ENCODE measurements at regions not wholly inside any gene's neighbourhood (a gene's known extent, or its start where the extent isn't known, plus 50 kb on each side); places are given as distances from the start of the nearest gene placed in this dataset.
A peak's percentile ranks its signal among the peaks of the same experiment; 100 is the strongest.

- Histone ChIP-seq H3K27ac (ENCODE audit: low read length) (no peak overlapping the region), H3K4me1 (ENCODE audit: control insufficient read depth, insufficient read depth, low read length) (peaks cover 2% of the 10 kb centered on the region), H3K9me3 (ENCODE audit: control insufficient read depth, low read length) (no peaks in the 10 kb centered on the region), H3K27me3 (ENCODE audit: control insufficient read depth, insufficient read depth) (no peaks in the 10 kb centered on the region), H3K4me3 (ENCODE audit: low read length) (no peak overlapping the region)
- WGBS: 89% methylated on average over 1 of the region's 1 CpG
- intact Hi-C loops (cut with DNase I): no loop called here
- DNase-seq (no peak), ATAC-seq (no peak)
Measured at GRCh38 chr21:34243562-34243961, 120.2 kb upstream of the KCNE2 start.

GRCh38 chr21:34252751-34253150 is 111.1 kb upstream of the KCNE2 start:
- intact Hi-C loops (cut with DNase I): no loop called here
- 83% methylated on average over 2 of the region's 2 CpGs for WGBS

GRCh38 chr21:34255073-34255472 is 108.7 kb upstream of the KCNE2 start:
- Histone ChIP-seq H3K4me1 (ENCODE audit: control insufficient read depth, insufficient read depth, low read length) (no peaks in the 10 kb centered on the region), H3K4me3 (ENCODE audit: low read length) (no peak overlapping the region), H3K27me3 (ENCODE audit: control insufficient read depth, insufficient read depth) (no peaks in the 10 kb centered on the region), H3K27ac (ENCODE audit: low read length) (no peak overlapping the region), H3K9me3 (ENCODE audit: control insufficient read depth, low read length) (no peaks in the 10 kb centered on the region)
- no peak for ATAC-seq
- no peak for DNase-seq
- intact Hi-C loops (cut with DNase I): no loop called here
- 69% methylated on average over 1 of the region's 1 CpG for WGBS

More at GRCh38 chr21:34252751-34253150, 111.1 kb upstream of the KCNE2 start:
- DNase-seq (no peak), ATAC-seq (no peak)
- Histone ChIP-seq H3K27ac (ENCODE audit: low read length) (no peak overlapping the region), H3K9me3 (ENCODE audit: control insufficient read depth, low read length) (no peaks in the 10 kb centered on the region), H3K4me1 (ENCODE audit: control insufficient read depth, insufficient read depth, low read length) (no peaks in the 10 kb centered on the region), H3K27me3 (ENCODE audit: control insufficient read depth, insufficient read depth) (no peaks in the 10 kb centered on the region), H3K4me3 (ENCODE audit: low read length) (no peak overlapping the region)

GRCh38 chr21:34260277-34261008 is 103.4 kb upstream of the KCNE2 start:
- DNase-seq (no peak), ATAC-seq (no peak)
- no peaks in the 10 kb centered on the region for H3K9me3 ChIP-seq (ENCODE audit: control insufficient read depth, low read length)
- no peak overlapping the region for H3K4me3 ChIP-seq (ENCODE audit: low read length)
- whole genome bisulfite sequencing: 79% methylated on average over 4 of the region's 4 CpGs
- intact Hi-C loops (cut with DNase I): no loop called here
- H3K4me1 ChIP-seq (ENCODE audit: control insufficient read depth, insufficient read depth, low read length): peaks cover 5% of the 10 kb centered on the region
- H3K27ac ChIP-seq (ENCODE audit: low read length): no peak overlapping the region
- no peaks in the 10 kb centered on the region for H3K27me3 ChIP-seq (ENCODE audit: control insufficient read depth, insufficient read depth)

GRCh38 chr21:34261841-34262468 is 101.9 kb upstream of the KCNE2 start:
- Histone ChIP-seq H3K9me3 (ENCODE audit: control insufficient read depth, low read length) (no peaks in the 10 kb centered on the region), H3K4me3 (ENCODE audit: low read length) (no peak overlapping the region), H3K27ac (ENCODE audit: low read length) (no peak overlapping the region), H3K4me1 (ENCODE audit: control insufficient read depth, insufficient read depth, low read length) (peaks cover 5% of the 10 kb centered on the region), H3K27me3 (ENCODE audit: control insufficient read depth, insufficient read depth) (no peaks in the 10 kb centered on the region)
- peak in 1 of 2 donors; percentile 51 for ATAC-seq
- intact Hi-C loops (cut with DNase I): no loop called here
- DNase-seq: no peak
- WGBS: 62% methylated on average over 8 of the region's 8 CpGs

- no peaks in the 10 kb centered on the region for H3K9me3 ChIP-seq (ENCODE audit: control insufficient read depth, low read length)
- no peak overlapping the region for H3K27ac ChIP-seq (ENCODE audit: low read length)
- intact Hi-C loops (cut with DNase I): no loop called here
- H3K27me3 ChIP-seq (ENCODE audit: control insufficient read depth, insufficient read depth): no peaks in the 10 kb centered on the region
- no peak for DNase-seq
- 58% methylated on average over 1 of the region's 1 CpG for WGBS
- no peak overlapping the region for H3K4me3 ChIP-seq (ENCODE audit: low read length)
- H3K4me1 ChIP-seq (ENCODE audit: control insufficient read depth, insufficient read depth, low read length): peaks cover 5% of the 10 kb centered on the region
- ATAC-seq: peak in 1 of 2 donors; percentile 12
Measured at GRCh38 chr21:34262469-34262845, 101.3 kb upstream of the KCNE2 start.

- Histone ChIP-seq H3K27me3 (ENCODE audit: control insufficient read depth, insufficient read depth) (no peaks in the 10 kb centered on the region), H3K9me3 (ENCODE audit: control insufficient read depth, low read length) (no peaks in the 10 kb centered on the region), H3K27ac (ENCODE audit: low read length) (no peak overlapping the region), H3K4me3 (ENCODE audit: low read length) (no peak overlapping the region), H3K4me1 (ENCODE audit: control insufficient read depth, insufficient read depth, low read length) (peaks cover 5% of the 10 kb centered on the region)
- ATAC-seq (no peak), DNase-seq (no peak)
- intact Hi-C loops (cut with DNase I): no loop called here
- 89% methylated on average over 2 of the region's 2 CpGs for WGBS
Measured at GRCh38 chr21:34263629-34264028, 100.2 kb upstream of the KCNE2 start.

GRCh38 chr21:34266351-34266750 is 97.5 kb upstream of the KCNE2 start:
- Histone ChIP-seq H3K4me3 (ENCODE audit: low read length) (no peak overlapping the region), H3K27me3 (ENCODE audit: control insufficient read depth, insufficient read depth) (no peaks in the 10 kb centered on the region), H3K27ac (ENCODE audit: low read length) (no peak overlapping the region), H3K9me3 (ENCODE audit: control insufficient read depth, low read length) (no peaks in the 10 kb centered on the region), H3K4me1 (ENCODE audit: control insufficient read depth, insufficient read depth, low read length) (peaks cover 4% of the 10 kb centered on the region)
- DNase-seq (no peak), ATAC-seq (no peak)
- intact Hi-C loops (cut with DNase I): no loop called here
- 77% methylated on average over 1 of the region's 1 CpG for WGBS

GRCh38 chr21:34268493-34268892 is 95.3 kb upstream of the KCNE2 start:
- Histone ChIP-seq H3K27ac (ENCODE audit: low read length) (no peak overlapping the region), H3K27me3 (ENCODE audit: control insufficient read depth, insufficient read depth) (no peaks in the 10 kb centered on the region), H3K4me3 (ENCODE audit: low read length) (no peak overlapping the region), H3K9me3 (ENCODE audit: control insufficient read depth, low read length) (no peaks in the 10 kb centered on the region), H3K4me1 (ENCODE audit: control insufficient read depth, insufficient read depth, low read length) (no peaks in the 10 kb centered on the region)
- 90% methylated on average over 8 of the region's 8 CpGs for WGBS
- DNase-seq (no peak), ATAC-seq (no peak)
- intact Hi-C loops (cut with DNase I): no loop called here

- no peaks in the 10 kb centered on the region for H3K9me3 ChIP-seq (ENCODE audit: control insufficient read depth, low read length)
- H3K27ac ChIP-seq (ENCODE audit: low read length): no peak overlapping the region
- no peaks in the 10 kb centered on the region for H3K4me1 ChIP-seq (ENCODE audit: control insufficient read depth, insufficient read depth, low read length)
- ATAC-seq: no peak
- DNase-seq: no peak
- WGBS: 76% methylated on average over 6 of the region's 6 CpGs
- intact Hi-C loops (cut with DNase I): no loop called here
- H3K4me3 ChIP-seq (ENCODE audit: low read length): no peak overlapping the region
- no peaks in the 10 kb centered on the region for H3K27me3 ChIP-seq (ENCODE audit: control insufficient read depth, insufficient read depth)
Measured at GRCh38 chr21:34270411-34270810, 93.4 kb upstream of the KCNE2 start.

- over 99% methylated on average over 2 of the region's 2 CpGs for WGBS
Measured at GRCh38 chr21:34271189-34271851, 92.5 kb upstream of the KCNE2 start.

More at GRCh38 chr21:34271189-34271851, 92.5 kb upstream of the KCNE2 start:
- Histone ChIP-seq H3K4me1 (ENCODE audit: control insufficient read depth, insufficient read depth, low read length) (no peaks in the 10 kb centered on the region), H3K27me3 (ENCODE audit: control insufficient read depth, insufficient read depth) (no peaks in the 10 kb centered on the region), H3K9me3 (ENCODE audit: control insufficient read depth, low read length) (no peaks in the 10 kb centered on the region), H3K27ac (ENCODE audit: low read length) (no peak overlapping the region), H3K4me3 (ENCODE audit: low read length) (no peak overlapping the region)
- intact Hi-C loops (cut with DNase I): no loop called here
- DNase-seq (no peak), ATAC-seq (no peak)
